ENCODE measurements at regions not wholly inside any gene's neighbourhood (a gene's known extent, or its start where the extent isn't known, plus 50 kb on each side); places are given as distances from the start of the nearest gene placed in this dataset.

- TF ChIP-seq CTCF (IDR thresholded peaks at IDR 0.05) = no peak
- no peak for TF ChIP-seq POLR2A (IDR thresholded peaks at IDR 0.05)
- no peak for TF ChIP-seq POLR2AphosphoS5 (IDR thresholded peaks at IDR 0.05)
Observed at GRCh38 chr2:52776571-52776970, 991.0 kb upstream of the CHAC2 start.

All from sigmoid colon (tissue), 4 donors.